ENCODE measurements at regions not wholly inside any gene's neighbourhood (a gene's known extent, or its start where the extent isn't known, plus 50 kb on each side); places are given as distances from the start of the nearest gene placed in this dataset.

- no peak for TF ChIP-seq CTCF (IDR thresholded peaks at IDR 0.05; ENCODE audit: extremely low read depth in 1 of 2, insufficient read depth in 1 of 2, low read depth in 1 of 2, low read length in 2 of 2)
- TF ChIP-seq POLR2AphosphoS5 (IDR thresholded peaks at IDR 0.05; ENCODE audit: insufficient read depth, low read depth, low read length) = no peak
- no peak for TF ChIP-seq MAX (IDR thresholded peaks at IDR 0.05; ENCODE audit: insufficient read depth, insufficient read length)
- no peak for TF ChIP-seq EZH2 (IDR thresholded peaks at IDR 0.05; ENCODE audit: borderline replicate concordance, low read depth, low read length, severe bottlenecking)
Measured at GRCh38 chr6:66687611-66688140, 980.6 kb upstream of the EYS start.

Measured in endothelial cell of umbilical vein (primary cell).